ENCODE measurements at regions not wholly inside any gene's neighbourhood (a gene's known extent, or its start where the extent isn't known, plus 50 kb on each side); places are given as distances from the start of the nearest gene placed in this dataset.

- no peaks in the 10 kb centered on the region for H3K9me3 Mint-ChIP-seq (ENCODE audit: unreplicated experiment)
- TF ChIP-seq, protein P1, sequence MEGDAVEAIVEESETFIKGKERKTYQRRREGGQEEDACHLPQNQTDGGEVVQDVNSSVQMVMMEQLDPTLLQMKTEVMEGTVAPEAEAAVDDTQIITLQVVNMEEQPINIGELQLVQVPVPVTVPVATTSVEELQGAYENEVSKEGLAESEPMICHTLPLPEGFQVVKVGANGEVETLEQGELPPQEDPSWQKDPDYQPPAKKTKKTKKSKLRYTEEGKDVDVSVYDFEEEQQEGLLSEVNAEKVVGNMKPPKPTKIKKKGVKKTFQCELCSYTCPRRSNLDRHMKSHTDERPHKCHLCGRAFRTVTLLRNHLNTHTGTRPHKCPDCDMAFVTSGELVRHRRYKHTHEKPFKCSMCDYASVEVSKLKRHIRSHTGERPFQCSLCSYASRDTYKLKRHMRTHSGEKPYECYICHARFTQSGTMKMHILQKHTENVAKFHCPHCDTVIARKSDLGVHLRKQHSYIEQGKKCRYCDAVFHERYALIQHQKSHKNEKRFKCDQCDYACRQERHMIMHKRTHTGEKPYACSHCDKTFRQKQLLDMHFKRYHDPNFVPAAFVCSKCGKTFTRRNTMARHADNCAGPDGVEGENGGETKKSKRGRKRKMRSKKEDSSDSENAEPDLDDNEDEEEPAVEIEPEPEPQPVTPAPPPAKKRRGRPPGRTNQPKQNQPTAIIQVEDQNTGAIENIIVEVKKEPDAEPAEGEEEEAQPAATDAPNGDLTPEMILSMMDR (IDR thresholded peaks at IDR 0.05; ENCODE audit: unreplicated experiment), result no peak
- peaks cover 15% of the 10 kb centered on the region for H3K4me1 Mint-ChIP-seq (ENCODE audit: unreplicated experiment)
- H3K27ac Mint-ChIP-seq (ENCODE audit: unreplicated experiment), result no peak overlapping the region
- no peak overlapping the region for H3K4me3 Mint-ChIP-seq (ENCODE audit: unreplicated experiment)
- no peaks in the 10 kb centered on the region for H3K36me3 Mint-ChIP-seq (ENCODE audit: low read depth, unreplicated experiment)
- DNase-seq (ENCODE audit: low spot score), result no peak
- peaks cover 2% of the 10 kb centered on the region for H3K27me3 Mint-ChIP-seq (ENCODE audit: unreplicated experiment)
Observed at GRCh38 chr10:114723991-114724715, 66.1 kb upstream of the ABLIM1 start.

- no peak overlapping the region for H3K27ac Mint-ChIP-seq (ENCODE audit: unreplicated experiment)
- peaks cover 15% of the 10 kb centered on the region for H3K4me1 Mint-ChIP-seq (ENCODE audit: unreplicated experiment)
- no peak overlapping the region for H3K4me3 Mint-ChIP-seq (ENCODE audit: unreplicated experiment)
- H3K27me3 Mint-ChIP-seq (ENCODE audit: unreplicated experiment), result peaks cover 2% of the 10 kb centered on the region
- no peaks in the 10 kb centered on the region for H3K36me3 Mint-ChIP-seq (ENCODE audit: low read depth, unreplicated experiment)
- H3K9me3 Mint-ChIP-seq (ENCODE audit: unreplicated experiment), result no peaks in the 10 kb centered on the region
- no peak for DNase-seq (ENCODE audit: low spot score)
- TF ChIP-seq, protein P1 (IDR thresholded peaks at IDR 0.05; ENCODE audit: unreplicated experiment), result no peak
Observed at GRCh38 chr10:114724716-114725106, 66.6 kb upstream of the ABLIM1 start.

GRCh38 chr10:114726820-114727271 lies 68.8 kb upstream of the ABLIM1 start:
- Mint-ChIP-seq H3K4me3 (ENCODE audit: unreplicated experiment) (no peak overlapping the region), H3K36me3 (ENCODE audit: low read depth, unreplicated experiment) (no peaks in the 10 kb centered on the region), H3K27ac (ENCODE audit: unreplicated experiment) (no peak overlapping the region), H3K9me3 (ENCODE audit: unreplicated experiment) (no peaks in the 10 kb centered on the region), H3K27me3 (ENCODE audit: unreplicated experiment) (peaks cover 2% of the 10 kb centered on the region), H3K4me1 (ENCODE audit: unreplicated experiment) (peaks cover 14% of the 10 kb centered on the region)
- TF ChIP-seq, protein P1 (IDR thresholded peaks at IDR 0.05; ENCODE audit: unreplicated experiment), result no peak
- DNase-seq (ENCODE audit: low spot score), result no peak

DNA sequence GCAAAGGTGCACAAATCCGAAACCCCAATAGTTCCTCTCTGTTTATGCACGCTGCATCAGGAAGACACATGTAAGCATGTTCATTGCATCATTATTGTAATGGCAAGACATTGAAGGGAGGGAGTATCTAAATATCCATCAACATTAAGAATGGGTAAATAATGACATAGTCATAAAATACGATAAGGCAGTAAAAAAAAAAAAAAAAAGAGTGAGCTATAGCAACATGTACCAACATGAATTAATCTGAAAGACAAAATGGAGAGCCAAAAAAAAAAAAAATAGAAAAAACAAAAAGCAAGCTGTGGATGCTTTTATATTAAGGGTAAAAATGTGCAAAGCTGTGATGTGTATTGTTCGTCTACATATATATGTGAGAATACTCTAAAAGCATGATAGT lies 70.2 kb upstream of the ABLIM1 start:
- H3K4me1 Mint-ChIP-seq (ENCODE audit: unreplicated experiment), result no peaks in the 10 kb centered on the region
- H3K27me3 Mint-ChIP-seq (ENCODE audit: unreplicated experiment), result peaks cover 2% of the 10 kb centered on the region
- no peaks in the 10 kb centered on the region for H3K9me3 Mint-ChIP-seq (ENCODE audit: unreplicated experiment)
- no peaks in the 10 kb centered on the region for H3K36me3 Mint-ChIP-seq (ENCODE audit: low read depth, unreplicated experiment)
- TF ChIP-seq, protein P1 (IDR thresholded peaks at IDR 0.05; ENCODE audit: unreplicated experiment), result no peak
- H3K27ac Mint-ChIP-seq (ENCODE audit: unreplicated experiment), result no peak overlapping the region
- H3K4me3 Mint-ChIP-seq (ENCODE audit: unreplicated experiment), result no peak overlapping the region
- no peak for DNase-seq (ENCODE audit: low spot score)

- no peak overlapping the region for H3K4me3 Mint-ChIP-seq (ENCODE audit: unreplicated experiment)
- no peaks in the 10 kb centered on the region for H3K9me3 Mint-ChIP-seq (ENCODE audit: unreplicated experiment)
- H3K36me3 Mint-ChIP-seq (ENCODE audit: low read depth, unreplicated experiment), result no peaks in the 10 kb centered on the region
- peaks cover under 1% of the 10 kb centered on the region for H3K4me1 Mint-ChIP-seq (ENCODE audit: unreplicated experiment)
- TF ChIP-seq, protein P1 (IDR thresholded peaks at IDR 0.05; ENCODE audit: unreplicated experiment), result no peak
- DNase-seq (ENCODE audit: low spot score), result no peak
- peaks cover 2% of the 10 kb centered on the region for H3K27me3 Mint-ChIP-seq (ENCODE audit: unreplicated experiment)
- H3K27ac Mint-ChIP-seq (ENCODE audit: unreplicated experiment), result no peak overlapping the region
Observed at GRCh38 chr10:114729103-114729659, 71.1 kb upstream of the ABLIM1 start.
